IMR-90 (cell line): ENCODE measurements at regions not wholly inside any gene's neighbourhood (a gene's known extent, or its start where the extent isn't known, plus 50 kb on each side); places are given as distances from the start of the nearest gene placed in this dataset.

ENCODE experiments used
- ATAC-seq: fragments of 200-7000 bp; cut with Tn5 transposase; 2 replicates; pipeline ENCODE4 v1.9.1; 2020; ENCODE audit warnings: low read depth, mild to moderate bottlenecking, moderate library complexity
- BruUV-seq: library from RNA; stranded (reverse); fragments of 400-500 nt; replicated peaks from 2 replicates; lab custom pipeline; 2021; lab: Mats Ljungman, UMichigan
- CTCF ChIA-PET: fragments of 300-600 bp; formaldehyde crosslinking; extraction: SDS; loops from one replicate; lab custom pipeline; 2021; ENCODE audit warnings: antibody characterized with exemption; lab: Yijun Ruan, JAX
- POLR2A ChIA-PET: fragments of 300-600 bp; sonication (Branson Sonifier 250); formaldehyde crosslinking; loops from one replicate; lab custom pipeline; 2022; ENCODE audit warnings: antibody characterized with exemption; ENCODE audit not compliant: unreplicated experiment; lab: Charles Lee
- DNase-seq: peaks from one replicate; pipeline ENCODE4 v3.0.0; 2013
- H2AFZ ChIP-seq: replicated peaks from 2 replicates; pipeline ENCODE3; 2013; ENCODE audit warnings: low read length, mild to moderate bottlenecking; ENCODE audit not compliant: poor library complexity
- H2AK5ac ChIP-seq: 2 replicates; pipeline ENCODE4 v1.6.1; 2013; ENCODE audit warnings: low read depth, low read length, inconsistent platforms
- H2AK9ac ChIP-seq: replicated peaks from 2 replicates; pipeline ENCODE3; 2013; ENCODE audit warnings: mild to moderate bottlenecking, low read depth, low read length, moderate library complexity; ENCODE audit not compliant: poor library complexity
- H2BK120ac ChIP-seq: 2 replicates; pipeline ENCODE4 v1.6.1; 2013; ENCODE audit warnings: low read depth, low read length, inconsistent platforms
- H2BK15ac ChIP-seq: 3 replicates; pipeline ENCODE4 v1.6.1; 2013; ENCODE audit warnings: low read depth, low read length, inconsistent platforms
- H2BK20ac ChIP-seq: 2 replicates; pipeline ENCODE4 v1.6.1; 2013; ENCODE audit warnings: low read depth, mild to moderate bottlenecking, inconsistent platforms, low read length, moderate library complexity
- H2BK5ac ChIP-seq: 2 replicates; pipeline ENCODE4 v1.6.1; 2013; ENCODE audit warnings: mild to moderate bottlenecking, low read depth, low read length, inconsistent platforms; ENCODE audit not compliant: poor library complexity, severe bottlenecking
- H3K14ac ChIP-seq: replicated peaks from 2 replicates; pipeline ENCODE4 v1.6.1; 2013; ENCODE audit warnings: low read depth, low read length, inconsistent platforms
- H3K18ac ChIP-seq: 2 replicates; pipeline ENCODE4 v1.6.1; 2013; ENCODE audit warnings: low read depth, low read length, control low read depth
- H3K23ac ChIP-seq: 2 replicates; pipeline ENCODE4 v1.6.1; 2013; ENCODE audit warnings: low read depth, low read length, inconsistent platforms
- H3K27ac ChIP-seq: 2 replicates; pipeline ENCODE4 v1.5.1; 2013; ENCODE audit warnings: mild to moderate bottlenecking, control low read depth, low read length; ENCODE audit not compliant: insufficient read depth
- H3K27me3 ChIP-seq: 2 replicates; pipeline ENCODE4 v1.6.1; 2013; ENCODE audit warnings: low read length; ENCODE audit not compliant: control insufficient read depth, insufficient read depth
- H3K36me3 ChIP-seq: 2 replicates; pipeline ENCODE4 v1.6.1; 2013; ENCODE audit warnings: low read length, mixed read lengths; ENCODE audit not compliant: control insufficient read depth, insufficient read depth
- H3K4ac ChIP-seq: 2 replicates; pipeline ENCODE4 v1.6.1; 2013; ENCODE audit warnings: low read depth, low read length, inconsistent platforms
- H3K4me1 ChIP-seq: 2 replicates; pipeline ENCODE4 v1.6.1; 2013; ENCODE audit warnings: low read length, mixed read lengths; ENCODE audit not compliant: control insufficient read depth, insufficient read depth
- H3K4me2 ChIP-seq: 2 replicates; pipeline ENCODE4 v1.6.1; 2013; ENCODE audit warnings: low read depth, mild to moderate bottlenecking, control low read depth, low read length, moderate library complexity
- H3K4me3 ChIP-seq: 2 replicates; pipeline ENCODE4 v1.5.1; 2013; ENCODE audit warnings: low read depth, mild to moderate bottlenecking, control low read depth, low read length, moderate library complexity; ENCODE audit not compliant: insufficient read depth
- H3K56ac ChIP-seq: 2 replicates; pipeline ENCODE4 v1.6.1; 2013; ENCODE audit warnings: low read length, inconsistent platforms; ENCODE audit not compliant: insufficient read depth; ENCODE audit errors: extremely low read depth
- H3K79me1 ChIP-seq, 2 experiments: 2 replicates each; pipeline ENCODE4 v1.6.1; 2013; ENCODE audit warnings: low read length in 2 of 2, inconsistent platforms in 1 of 2, low read depth in 1 of 2
- H3K9ac ChIP-seq: 2 replicates; pipeline ENCODE4 v1.6.1; 2013; ENCODE audit warnings: low read depth, low read length, control low read depth
- H3K9me1 ChIP-seq: 2 replicates; pipeline ENCODE4 v1.6.1; 2013; ENCODE audit warnings: low read length, inconsistent platforms; ENCODE audit not compliant: insufficient read depth
- H3K9me3 ChIP-seq: 2 replicates; pipeline ENCODE4 v1.6.1; 2013; ENCODE audit warnings: low read length; ENCODE audit not compliant: control insufficient read depth, insufficient read depth
- H4K20me1 ChIP-seq: 2 replicates; pipeline ENCODE4 v1.6.1; 2013; ENCODE audit warnings: low read length, inconsistent platforms; ENCODE audit not compliant: insufficient read depth
- H4K5ac ChIP-seq: 2 replicates; pipeline ENCODE4 v1.6.1; 2013; ENCODE audit warnings: mild to moderate bottlenecking, low read depth, low read length, control low read depth
- H4K8ac ChIP-seq, 2 experiments: 2 replicates each; pipeline ENCODE4 v1.6.1; 2013; ENCODE audit warnings: low read depth in 2 of 2, low read length in 2 of 2, control low read depth in 1 of 2, inconsistent platforms in 1 of 2
- H4K91ac ChIP-seq: 2 replicates; pipeline ENCODE4 v1.6.1; 2013; ENCODE audit warnings: low read depth, low read length, inconsistent platforms; ENCODE audit not compliant: insufficient read depth
- BHLHE40 ChIP-seq: fragments of 150-350 bp; IDR thresholded peaks from 2 replicates; pipeline ENCODE4 v1.6.1; 2016; ENCODE audit warnings: mild to moderate bottlenecking, low read depth, low read length
- CEBPB ChIP-seq: IDR thresholded peaks from 2 replicates; pipeline ENCODE4 v1.6.1; 2012; ENCODE audit warnings: low read depth, low read length, improper control_type of control experiment
- CHD1 ChIP-seq: IDR thresholded peaks from 2 replicates; pipeline ENCODE4 v1.6.1; 2012; ENCODE audit warnings: low read depth, low read length, improper control_type of control experiment
- ELK1 ChIP-seq: fragments of 150-350 bp; IDR thresholded peaks from 2 replicates; pipeline ENCODE4 v1.6.1; 2016; ENCODE audit warnings: low read depth, mild to moderate bottlenecking, low read length, moderate library complexity, borderline replicate concordance
- FOS ChIP-seq: fragments of 150-350 bp; IDR thresholded peaks from 2 replicates; pipeline ENCODE4 v1.6.1; 2016; ENCODE audit warnings: low read depth, low read length
- MAFK ChIP-seq: IDR thresholded peaks from 2 replicates; pipeline ENCODE4 v1.6.1; 2012; ENCODE audit warnings: low read depth, low read length, improper control_type of control experiment
- MAZ ChIP-seq: IDR thresholded peaks from 2 replicates; pipeline ENCODE4 v1.6.1; 2012; ENCODE audit warnings: low read depth, mild to moderate bottlenecking, low read length, improper control_type of control experiment, moderate library complexity, borderline replicate concordance
- NFE2L2 ChIP-seq: fragments of 150-350 bp; IDR thresholded peaks from 2 replicates; pipeline ENCODE4 v1.6.1; 2016; ENCODE audit warnings: low read depth, mild to moderate bottlenecking, low read length
- RAD21 ChIP-seq: IDR thresholded peaks from 2 replicates; pipeline ENCODE4 v1.6.1; 2012; ENCODE audit warnings: low read length, improper control_type of control experiment
- RCOR1 ChIP-seq: IDR thresholded peaks from 2 replicates; pipeline ENCODE4 v1.6.1; 2012; ENCODE audit warnings: mild to moderate bottlenecking, low read length, improper control_type of control experiment; ENCODE audit not compliant: insufficient replicate concordance
- RFX5 ChIP-seq: IDR thresholded peaks from 2 replicates; pipeline ENCODE4 v1.8.0; 2012; ENCODE audit warnings: low read depth, mild to moderate bottlenecking, low read length, moderate library complexity
- SMC3 ChIP-seq: fragments of 150-350 bp; IDR thresholded peaks from 2 replicates; pipeline ENCODE4 v1.6.1; 2016; ENCODE audit warnings: low read depth, mild to moderate bottlenecking, antibody characterized with exemption, low read length, moderate library complexity
- USF2 ChIP-seq: fragments of 150-350 bp; IDR thresholded peaks from 2 replicates; pipeline ENCODE4 v1.6.1; 2017; ENCODE audit warnings: mild to moderate bottlenecking, antibody characterized with exemption, low read length, low read depth
- WGBS, 2 experiments: methylation state at CpG; one replicate each; pipeline versions ENCODE4 v1.1.5 to v1.1.7; 2013; ENCODE audit warnings: missing lambda C conversion rate in 2 of 2; ENCODE audit not compliant: insufficient read length in 1 of 2; ENCODE audit errors: extremely low coverage in 2 of 2; 5-methylcytosine and 5-hydroxymethylcytosine counted together
- dilution Hi-C: fragments of 300-500 bp; cut with HindIII; formaldehyde crosslinking; loops from one replicate; pipeline ENCODE4 v1.14.3; 2018; ENCODE audit warnings: low sequenced_read_pairs; ENCODE audit not compliant: unreplicated experiment
- in situ Hi-C: fragments of 300-500 bp; cut with MboI; formaldehyde crosslinking; loops from 3 replicates; pipeline ENCODE4 v1.14.3; 2019; ENCODE audit warnings: low sequenced_read_pairs, inconsistent platforms, mixed read lengths
- intact Hi-C: fragments of 100-400 bp; cut with micrococcal nuclease; formaldehyde crosslinking; loops from 2 replicates; pipeline ENCODE4 v1.10.0; 2022

- Histone ChIP-seq H2BK15ac (no peak overlapping the region), H3K4me2 (no peak overlapping the region), H4K20me1 (no peaks in the 10 kb centered on the region), H2BK120ac (no peak overlapping the region), H3K4me1 (no peaks in the 10 kb centered on the region), H3K18ac (no peak overlapping the region), H4K8ac (no peak overlapping the region), H3K27me3 (no peaks in the 10 kb centered on the region), H3K4ac (no peak overlapping the region), H3K9ac (no peak overlapping the region), H3K36me3 (no peaks in the 10 kb centered on the region), H3K14ac (no peak overlapping the region), H2AK5ac (no peak overlapping the region), H2AK9ac (no peak overlapping the region), H4K5ac (no peak overlapping the region), H3K79me1 (no peaks in the 10 kb centered on the region), H3K9me3 (no peaks in the 10 kb centered on the region), H3K4me3 (no peak overlapping the region), H3K27ac (no peak overlapping the region), H2BK20ac (no peak overlapping the region), H3K9me1 (no peaks in the 10 kb centered on the region), H3K23ac (no peak overlapping the region), H2AFZ (peak overlapping the region; percentile 19), H3K56ac (no peak overlapping the region), H2BK5ac (no peak overlapping the region), H4K91ac (no peak overlapping the region)
- DNase-seq (peak; percentile 35), ATAC-seq (no peak)
- intact Hi-C loops (no loop called here), in situ Hi-C loops (no loop called here), dilution Hi-C loops (no loop called here)
- CTCF ChIA-PET: interaction anchor here (0.6 kb wide), 1 partner anchor 17 kb away, joined by 3 read pairs; no protein-coding TSS in a partner anchor
- no peak for TF ChIP-seq SMC3
- TF ChIP-seq CHD1: no peak
- no peak for TF ChIP-seq FOS
- TF ChIP-seq RFX5: no peak
- no peak for TF ChIP-seq CEBPB
- no peak for TF ChIP-seq MAFK
- no peak for TF ChIP-seq USF2
- TF ChIP-seq RCOR1: no peak
- TF ChIP-seq ELK1: no peak
- TF ChIP-seq MAZ: no peak
- no peak for TF ChIP-seq BHLHE40
- no peak for TF ChIP-seq RAD21
- TF ChIP-seq NFE2L2: no peak
- WGBS, 2 experiments: no CpG with 5 or more reads among the region's 7 CpGs
- POLR2A ChIA-PET: no interaction called here
- BruUV-seq: no TSS peak
Measured at GRCh38 chr1:209318181-209319056, 265.1 kb upstream of the CAMK1G start.
